GM19351 (cell line): ENCODE measurements at regions not wholly inside any gene's neighbourhood (a gene's known extent, or its start where the extent isn't known, plus 50 kb on each side); places are given as distances from the start of the nearest gene placed in this dataset.

Experiments
- ATAC-seq: cut with Tn5 transposase; IDR thresholded peaks from one replicate; pipeline ENCODE4 v1.9.1; 2021; ENCODE audit warnings: mild to moderate bottlenecking, moderate library complexity; ENCODE audit not compliant: unreplicated experiment

DNA sequence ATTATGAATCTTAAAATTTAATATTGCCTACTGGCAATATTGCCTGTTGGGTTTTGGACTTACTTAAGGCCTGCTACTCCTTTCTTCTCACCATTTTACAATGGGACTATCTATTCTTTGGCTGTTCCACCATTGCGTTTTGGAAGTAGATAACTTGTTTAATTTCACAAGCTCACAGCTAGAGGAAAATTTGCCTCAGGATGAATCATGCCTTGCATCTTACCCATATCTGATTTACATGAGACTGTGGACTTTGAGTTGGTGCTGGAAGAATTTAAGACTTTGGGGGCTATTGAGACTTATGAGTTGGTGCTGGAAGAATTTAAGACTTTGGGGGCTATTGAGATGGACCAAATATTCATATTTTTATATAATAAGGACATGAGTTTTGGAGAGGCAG lies 662.6 kb downstream of the METTL15 start:
- no peak for ATAC-seq

DNA sequence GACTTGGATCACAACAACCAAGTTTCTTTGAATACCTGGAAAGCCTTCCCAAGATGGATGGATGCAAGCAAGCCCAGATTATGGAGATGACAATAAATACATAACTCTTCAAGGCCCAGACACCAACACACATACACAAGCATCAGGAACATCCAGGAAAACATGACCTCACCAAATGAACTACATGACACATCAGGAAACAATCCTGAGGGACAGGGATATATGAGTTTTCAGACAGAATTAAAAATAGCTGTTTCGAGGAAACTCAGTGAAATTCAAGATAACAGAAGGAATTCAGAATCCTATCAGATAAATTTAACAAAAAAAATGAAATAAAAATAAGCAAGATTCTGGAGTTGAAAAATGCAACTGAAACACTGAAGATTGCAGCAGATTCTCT lies 659.4 kb downstream of the METTL15 start:
- ATAC-seq: no peak

DNA sequence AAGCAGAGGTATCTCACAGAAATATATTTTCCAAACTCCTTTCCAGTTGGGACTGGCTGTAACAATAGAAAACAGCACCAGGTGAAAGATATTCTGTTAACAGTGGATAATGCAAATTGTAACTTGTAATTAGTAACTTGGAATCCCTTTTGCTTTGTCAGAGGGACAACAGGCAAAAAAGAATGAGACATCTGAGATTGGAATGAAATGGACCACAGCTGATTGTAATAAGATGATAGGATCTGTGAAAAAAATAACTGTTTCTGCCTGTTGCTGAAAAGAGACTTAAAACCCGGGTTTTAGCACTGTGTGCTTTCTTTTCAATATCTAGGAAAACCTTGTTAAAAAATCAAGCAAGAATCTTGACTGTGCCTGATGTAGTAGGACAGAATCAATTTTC lies 655.7 kb downstream of the METTL15 start:
- ATAC-seq: no peak

DNA sequence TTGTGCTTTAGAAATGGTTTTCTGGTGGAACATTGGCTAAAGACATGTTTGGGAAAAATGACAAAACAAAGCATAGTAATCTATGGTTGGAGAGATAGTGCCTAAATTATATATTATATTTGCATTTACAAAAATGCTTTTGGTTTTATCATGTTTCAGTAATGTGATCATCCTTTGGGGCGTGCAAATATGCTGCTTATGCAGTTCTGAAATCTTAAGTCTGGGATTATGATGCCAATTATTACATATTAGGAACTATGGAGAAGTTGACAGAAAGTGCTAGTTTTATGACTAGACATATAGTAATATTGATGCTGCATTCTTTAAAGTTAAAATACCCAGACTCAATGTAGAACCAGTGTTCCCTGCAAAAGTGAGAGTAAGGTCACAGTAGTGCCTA lies 655.0 kb downstream of the METTL15 start:
- ATAC-seq: no peak

DNA sequence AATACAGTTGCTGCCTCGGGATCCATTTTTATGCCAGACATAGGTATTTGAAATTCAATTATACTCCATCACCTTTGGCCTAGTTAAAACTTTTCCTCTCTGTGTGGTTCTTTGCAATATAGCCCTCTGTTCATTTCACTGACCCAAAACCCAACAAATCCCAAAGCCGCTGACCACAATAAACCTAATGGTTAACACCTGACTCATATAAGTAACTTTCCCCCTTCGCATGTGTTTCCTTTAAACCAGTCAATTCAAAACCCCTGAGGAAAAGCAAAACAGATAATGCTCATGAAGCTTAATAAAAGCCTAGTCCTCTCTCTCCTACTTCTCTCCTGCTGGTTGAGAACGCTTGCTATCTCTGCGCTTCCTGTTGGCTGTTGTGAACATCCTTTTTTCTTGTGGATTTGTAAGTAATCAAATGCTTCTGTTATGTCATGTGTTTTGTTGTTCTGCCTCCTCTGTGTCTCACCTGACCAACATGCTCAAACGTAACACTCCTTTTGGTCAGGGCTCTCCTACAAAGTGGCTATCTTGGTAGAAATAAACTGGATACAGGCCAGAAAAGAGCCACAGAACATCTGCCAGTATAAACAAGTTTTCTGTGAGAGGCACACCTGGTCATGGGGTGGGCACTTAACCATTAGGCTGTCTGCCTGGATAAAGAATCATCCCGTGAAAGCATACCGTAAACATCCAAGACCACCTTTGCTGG lies 652.6 kb downstream of the METTL15 start:
- no peak for ATAC-seq

DNA sequence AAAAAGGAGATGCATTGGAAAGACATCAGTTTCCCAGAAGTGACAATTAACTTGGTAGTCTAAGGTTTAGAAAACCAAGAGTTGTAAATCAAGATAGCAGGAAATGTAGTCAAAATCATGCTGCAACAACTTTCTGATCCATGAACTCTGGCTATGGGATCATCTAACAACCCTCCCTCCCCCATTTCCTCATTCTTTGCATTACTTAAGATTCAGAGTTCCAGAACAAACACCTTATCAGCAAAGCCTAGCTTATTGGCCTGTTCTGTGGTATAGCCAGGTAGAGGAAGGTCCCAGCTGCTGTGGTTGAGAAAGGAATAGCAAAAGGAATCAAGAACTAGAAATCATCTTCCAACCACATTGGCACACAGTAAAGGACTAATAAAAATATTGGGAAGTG lies 651.1 kb downstream of the METTL15 start:
- no peak for ATAC-seq

DNA sequence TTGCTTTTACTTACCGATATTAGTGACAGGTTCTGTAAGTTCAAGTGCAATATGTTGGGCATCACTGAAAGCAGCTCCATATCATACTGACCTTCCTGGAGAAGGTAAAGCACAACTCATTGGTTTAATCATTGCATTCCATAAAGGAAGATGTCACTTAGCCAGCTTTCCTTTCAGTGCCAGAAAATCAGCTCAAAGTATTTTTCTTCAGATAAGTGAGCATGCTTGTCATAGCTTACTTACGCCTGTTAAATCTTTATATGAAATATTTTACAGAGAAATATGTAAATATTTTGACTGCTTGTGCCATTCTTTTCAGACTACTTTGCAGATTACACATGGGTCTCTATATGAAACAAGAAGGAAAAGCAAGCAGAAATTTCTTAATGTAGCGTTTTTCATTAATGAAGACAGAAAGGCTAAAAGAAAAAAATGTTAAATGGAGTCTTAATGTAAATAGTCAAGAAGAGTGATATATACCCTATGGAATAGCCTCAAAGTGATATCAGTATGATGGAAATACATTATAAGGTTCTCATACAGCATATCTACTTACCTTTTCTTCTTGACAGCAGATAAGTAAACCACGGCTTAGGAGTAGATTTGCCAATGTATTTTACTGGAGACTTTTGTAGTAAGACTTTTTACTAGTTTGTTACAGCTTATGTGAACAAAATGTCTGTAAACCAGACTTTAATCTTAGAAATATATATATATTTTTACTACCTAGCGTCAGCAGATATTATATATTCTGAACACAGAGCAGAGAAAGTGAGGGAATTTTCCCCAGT lies 649.7 kb downstream of the METTL15 start:
- ATAC-seq: no peak

DNA sequence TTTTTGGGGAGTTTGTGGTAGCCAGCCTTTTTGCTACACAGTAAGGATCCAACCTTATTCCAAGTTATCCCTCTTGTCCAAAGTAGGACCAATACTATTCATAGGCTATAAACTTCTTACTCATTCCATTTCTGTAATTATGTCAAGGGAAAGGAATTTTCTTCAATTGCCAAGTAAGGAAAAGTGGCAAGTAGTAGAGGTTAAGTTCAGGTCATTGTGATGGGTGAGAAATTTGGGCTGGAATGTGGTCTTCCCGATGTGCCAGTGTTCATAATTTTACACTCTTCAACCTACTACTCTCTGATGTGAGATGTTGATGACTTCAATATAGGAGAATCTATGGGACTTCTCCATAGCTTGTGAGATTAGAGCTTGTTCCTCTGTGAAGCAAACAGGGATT lies 648.8 kb downstream of the METTL15 start:
- ATAC-seq: no peak

DNA sequence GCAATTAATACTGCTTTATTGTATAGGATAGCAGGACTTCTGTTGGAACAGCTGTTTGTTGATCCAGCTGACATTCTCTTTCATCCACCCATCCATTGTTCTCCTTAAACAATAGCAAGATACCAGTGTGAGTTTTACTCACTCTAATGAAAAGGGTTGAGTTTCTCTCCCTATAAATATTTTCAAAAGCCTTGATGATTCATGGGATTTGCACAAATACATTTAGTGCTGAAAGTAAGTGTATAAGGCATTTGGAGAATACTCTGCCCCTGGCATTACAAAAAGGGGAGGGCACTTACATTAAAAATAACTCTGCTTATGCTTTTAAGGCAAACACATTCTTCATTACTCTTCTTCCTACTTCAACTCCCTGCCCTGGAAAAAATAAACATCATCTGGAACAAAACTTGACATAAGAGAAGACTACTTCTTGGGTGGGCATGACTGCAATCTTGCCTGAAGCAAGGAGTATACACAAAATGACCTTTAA lies 634.9 kb downstream of the METTL15 start:
- no peak for ATAC-seq

DNA sequence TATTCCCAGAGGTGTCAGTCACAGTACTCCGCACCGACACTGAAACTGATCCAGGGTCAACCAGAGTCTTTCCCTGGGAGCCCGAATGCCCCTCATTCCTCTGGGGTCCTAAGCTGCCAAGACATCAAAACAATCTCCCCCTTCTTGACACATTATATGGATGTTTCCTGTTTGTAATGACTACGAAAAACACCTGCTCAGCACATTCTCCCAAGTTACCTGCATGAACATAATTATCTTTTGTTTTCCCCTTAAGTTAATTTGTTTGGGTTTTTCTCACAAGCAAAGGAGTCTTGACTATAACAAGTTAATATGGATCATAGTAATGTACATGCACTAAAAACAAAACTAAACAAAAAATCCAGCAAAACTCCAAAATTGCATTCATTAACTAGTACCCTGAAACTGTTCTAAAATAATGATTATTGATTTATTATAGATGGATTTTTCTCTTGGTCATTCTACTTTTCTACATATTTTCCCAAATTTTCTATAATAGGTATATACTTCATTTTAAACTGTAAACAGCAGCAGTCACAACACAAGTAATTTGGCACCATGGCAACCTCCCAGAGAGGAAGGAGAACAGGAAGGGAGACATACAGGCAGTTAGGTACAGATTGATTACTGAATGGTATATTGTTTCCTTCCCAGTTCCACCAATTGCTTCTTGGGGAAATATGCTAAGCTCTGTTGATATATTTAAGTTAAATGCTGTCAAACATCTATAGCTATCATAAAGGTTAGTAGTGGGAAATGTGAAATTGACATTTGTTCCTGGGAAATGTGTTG lies 631.5 kb downstream of the METTL15 start:
- ATAC-seq: no peak

DNA sequence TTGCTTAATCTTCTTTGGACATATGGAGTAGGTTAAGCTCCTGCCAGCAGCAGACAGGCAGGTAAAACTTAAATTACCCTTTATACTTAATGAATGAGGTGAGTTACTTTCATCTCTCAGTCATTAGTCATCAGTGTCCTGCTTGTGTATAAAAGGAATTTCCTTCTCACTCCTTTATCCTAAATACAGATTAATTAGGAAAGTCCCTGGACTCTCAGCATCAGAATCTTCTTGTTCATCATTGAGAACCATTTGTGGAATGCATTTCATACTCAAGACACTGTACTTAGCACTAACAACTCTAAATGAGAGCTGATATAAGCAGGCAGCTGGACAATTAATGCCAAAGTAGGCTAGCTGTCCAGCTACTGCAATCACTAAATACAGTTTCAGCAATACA lies 630.4 kb downstream of the METTL15 start:
- no peak for ATAC-seq

DNA sequence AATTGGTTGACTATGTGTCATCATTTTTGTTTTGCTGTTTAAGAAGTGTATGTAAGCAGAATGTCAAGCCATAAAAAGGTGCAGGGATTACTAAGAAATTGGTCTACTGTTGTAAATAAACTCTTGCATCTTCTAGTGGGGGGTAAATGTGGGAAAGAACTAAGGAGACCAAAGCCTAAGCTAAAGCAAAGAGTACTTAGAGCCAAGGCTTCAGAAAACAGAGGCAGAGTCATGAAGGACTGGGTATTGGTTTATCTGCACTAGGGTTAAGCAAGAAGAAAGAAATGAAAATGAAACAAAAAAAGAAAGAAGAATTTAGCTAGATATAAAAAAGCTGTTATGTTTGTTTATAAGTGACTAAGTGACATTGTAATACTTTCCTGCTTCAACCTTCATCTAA lies 628.1 kb downstream of the METTL15 start:
- ATAC-seq: no peak

DNA sequence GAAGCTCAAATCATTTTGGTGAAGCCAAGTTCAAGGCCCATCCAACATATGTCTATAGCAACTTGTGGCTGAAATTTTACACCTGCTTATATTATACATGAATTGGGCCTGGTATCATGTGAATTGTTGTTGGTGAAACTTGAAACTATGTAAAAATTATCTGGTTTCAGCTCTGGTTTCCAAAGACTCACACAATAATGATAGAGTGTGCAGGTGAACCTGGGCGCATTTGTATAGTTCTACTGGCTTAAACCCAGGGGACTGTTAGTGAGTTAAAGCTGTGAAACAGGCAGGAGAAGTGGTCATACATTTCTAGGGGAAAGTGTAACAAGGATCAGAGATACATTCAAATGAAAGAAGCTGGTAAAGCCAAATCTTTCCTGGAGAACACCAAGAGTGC lies 627.3 kb downstream of the METTL15 start:
- ATAC-seq: no peak

DNA sequence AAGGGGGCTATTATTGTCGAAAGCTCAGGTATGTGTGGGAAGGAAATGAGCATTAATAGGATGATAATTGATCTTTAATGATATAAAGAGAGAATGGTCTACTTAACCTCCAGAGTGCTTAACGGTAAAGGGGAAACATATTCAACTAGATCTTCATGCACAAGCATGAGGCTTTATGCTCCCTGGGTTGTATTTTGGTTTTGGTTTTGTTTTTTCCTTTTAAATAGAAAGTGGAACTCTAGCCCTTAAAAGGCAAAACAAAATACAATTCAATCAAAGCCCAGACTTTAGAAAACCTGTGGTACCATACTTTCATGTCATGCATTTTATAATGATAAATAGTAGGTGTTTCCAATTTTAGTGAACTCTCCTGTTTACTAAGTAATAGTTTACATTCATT lies 622.7 kb downstream of the METTL15 start:
- no peak for ATAC-seq

DNA sequence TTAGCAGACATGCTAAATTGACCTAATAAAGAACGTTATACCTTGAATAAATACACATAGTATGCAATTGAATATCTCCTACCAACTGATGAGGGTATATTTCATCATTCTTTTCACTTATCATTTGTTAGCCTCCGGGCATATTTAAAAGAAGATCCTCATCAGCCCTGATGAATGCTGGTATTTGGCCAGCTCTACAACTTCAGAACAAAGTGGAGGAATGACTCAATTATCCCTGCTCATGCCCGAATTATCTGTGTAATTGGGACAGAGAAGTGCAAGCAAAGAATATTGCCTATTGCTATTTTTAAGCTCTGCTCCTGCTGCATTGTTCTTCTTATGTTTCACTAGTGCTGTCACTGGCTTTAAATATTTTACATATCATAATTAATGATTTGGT lies 622.1 kb downstream of the METTL15 start:
- ATAC-seq: no peak

DNA sequence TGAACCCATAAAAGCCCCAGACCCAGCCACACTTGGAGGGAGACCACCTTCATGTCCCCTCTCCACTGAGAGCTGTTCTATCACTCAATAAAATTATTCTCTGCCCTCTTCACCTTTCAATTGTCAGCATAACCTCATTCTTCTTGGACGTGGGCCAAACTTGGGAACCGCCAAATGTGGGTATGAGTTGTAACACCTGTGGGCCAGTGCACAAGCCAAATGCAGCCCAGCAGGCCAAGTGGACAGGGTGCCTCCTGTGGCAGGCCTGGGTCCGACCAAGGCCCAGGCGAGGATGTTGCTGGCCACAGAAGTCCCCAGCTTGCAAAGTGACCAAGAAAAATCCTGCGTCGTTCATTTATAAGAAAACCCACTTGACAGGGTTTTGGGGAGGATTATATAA lies 621.2 kb downstream of the METTL15 start:
- no peak for ATAC-seq

DNA sequence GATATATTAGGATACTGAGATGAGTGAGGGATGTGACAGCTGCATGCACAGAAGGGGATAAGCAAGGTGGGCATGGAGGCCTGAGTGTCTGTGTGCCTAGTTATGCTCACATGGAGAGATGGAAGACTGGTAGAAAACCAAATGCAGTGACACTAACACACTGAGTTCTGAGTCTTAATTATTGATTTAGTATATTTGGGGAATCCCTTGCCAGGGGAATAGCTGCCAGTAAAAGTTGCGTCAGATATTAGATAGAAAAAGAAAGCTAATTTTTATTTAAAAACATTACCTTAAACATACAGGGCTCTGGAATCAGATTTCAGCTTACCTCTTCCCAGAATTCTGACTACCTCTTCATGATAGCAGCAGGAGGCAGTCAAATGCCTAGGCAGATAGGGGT lies 620.5 kb downstream of the METTL15 start:
- ATAC-seq: no peak

DNA sequence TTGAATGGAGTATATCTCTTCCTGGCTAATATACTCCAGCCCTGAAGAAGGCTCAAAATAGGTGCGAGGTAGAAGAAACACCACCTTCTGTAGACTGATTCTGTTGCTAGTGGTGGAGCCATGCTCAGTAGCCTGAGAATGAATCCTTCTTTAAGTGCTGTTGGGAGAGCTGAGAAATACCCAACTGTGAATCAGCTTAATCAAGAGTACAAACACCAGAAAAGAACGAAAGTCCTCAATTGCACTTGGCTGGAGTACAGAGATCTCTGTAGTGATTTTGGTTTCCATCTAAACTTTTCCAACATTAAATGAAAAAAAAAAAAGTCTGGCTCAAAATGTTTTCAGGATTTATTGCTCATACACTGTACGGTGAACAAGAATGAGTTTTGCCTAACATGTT lies 619.1 kb downstream of the METTL15 start:
- no peak for ATAC-seq

DNA sequence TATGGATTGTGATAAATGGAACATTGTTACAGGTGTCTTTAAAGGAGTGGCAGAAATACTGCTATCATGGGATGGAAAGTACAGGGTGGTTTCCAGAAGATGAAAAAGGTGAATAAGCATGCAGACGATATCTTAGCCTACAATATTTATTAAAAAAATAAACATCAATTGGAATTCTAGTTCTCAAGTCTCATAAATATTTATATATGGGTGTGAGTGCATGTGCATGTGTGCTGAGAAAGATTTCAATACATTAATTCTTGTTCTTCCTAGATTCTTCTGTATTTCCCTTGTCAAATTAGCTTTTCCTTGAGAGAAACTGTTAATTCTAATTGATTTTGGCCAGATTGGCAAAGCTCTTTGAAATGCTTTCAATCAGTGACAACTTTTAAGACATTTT lies 618.2 kb downstream of the METTL15 start:
- no peak for ATAC-seq

DNA sequence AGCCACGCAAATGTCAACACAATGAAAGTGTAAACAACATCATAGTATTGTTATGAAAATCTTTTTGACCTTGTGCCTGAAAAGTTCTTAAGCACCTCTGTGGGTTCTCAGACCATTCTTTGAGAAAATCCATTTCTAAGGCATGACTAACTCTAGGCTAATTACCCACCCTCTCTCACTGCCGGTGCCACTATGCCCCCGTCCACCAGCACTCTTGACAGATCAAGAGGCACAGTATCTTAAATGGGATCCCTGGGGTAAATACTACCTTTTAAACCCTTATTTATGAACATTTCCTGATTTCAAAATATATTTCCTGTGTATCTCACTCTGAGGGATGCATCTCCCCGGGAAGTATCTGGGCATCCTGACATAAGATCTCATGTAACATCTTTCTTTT lies 607.5 kb downstream of the METTL15 start:
- no peak for ATAC-seq

DNA sequence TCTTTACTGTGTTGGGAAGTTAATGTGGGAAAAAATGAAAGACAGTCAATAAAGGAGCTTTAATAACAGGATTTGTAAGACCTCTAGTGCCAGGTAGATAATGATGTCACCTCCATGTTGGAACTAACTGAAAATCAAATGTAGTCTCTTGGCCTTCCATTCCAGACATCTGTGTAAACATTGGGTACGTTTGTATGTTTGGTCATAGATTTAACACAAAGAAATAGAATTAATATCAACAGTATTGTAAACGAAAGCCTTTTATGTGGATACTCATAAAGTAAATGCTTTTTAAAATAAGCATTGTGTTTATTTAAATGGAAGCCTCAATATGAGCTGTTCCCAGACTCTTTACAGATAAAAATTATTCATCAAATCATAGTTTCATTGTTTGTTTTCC lies 605.7 kb downstream of the METTL15 start:
- ATAC-seq: no peak

DNA sequence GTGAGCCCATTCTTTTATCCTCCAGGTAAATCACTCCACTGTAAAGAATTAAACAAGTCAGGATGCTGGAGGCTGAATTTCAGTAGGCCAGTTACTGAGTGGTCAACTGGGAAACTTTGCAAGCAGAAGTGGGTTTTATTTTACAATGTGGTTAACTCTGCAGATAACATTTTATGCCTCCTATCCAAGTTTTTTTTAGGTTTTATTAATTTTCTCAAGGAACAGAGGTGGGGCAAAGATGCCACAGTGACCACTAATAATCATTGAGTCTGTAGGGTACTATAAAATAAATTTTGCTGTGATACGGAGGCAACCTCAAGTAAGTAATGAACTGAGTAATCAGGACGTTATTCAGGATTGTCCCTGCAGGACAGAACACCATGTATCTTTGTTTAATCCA lies 599.9 kb downstream of the METTL15 start:
- no peak for ATAC-seq
